Transverse colon (tissue), 4 donors: ENCODE measurements at regions not wholly inside any gene's neighbourhood (a gene's known extent, or its start where the extent isn't known, plus 50 kb on each side); places are given as distances from the start of the nearest gene placed in this dataset.

Source experiments
- DNase-seq: peaks from one replicate; pipeline ENCODE4 v3.0.0-alpha.2; 2019
- H3K27ac ChIP-seq, 4 donors: fragments of 200-600 bp; sonication (generic); 2 replicates each; pipeline ENCODE4 v1.5.1; 2016 to 2018; ENCODE audit warnings: inconsistent platforms in 4 of 4
- H3K27me3 ChIP-seq: fragments of 200-600 bp; sonication (generic); 2 replicates; pipeline ENCODE4 v1.5.1; 2017; ENCODE audit warnings: inconsistent platforms
- H3K36me3 ChIP-seq, 4 donors: fragments of 200-600 bp; sonication (generic); 2 replicates each; pipeline ENCODE4 v1.5.1; 2017 to 2019; ENCODE audit warnings: inconsistent platforms in 4 of 4
- H3K4me1 ChIP-seq, 4 donors: fragments of 200-600 bp; sonication (generic); 2 replicates each; pipeline ENCODE4 v1.5.1; 2017 to 2020; ENCODE audit warnings: inconsistent platforms in 4 of 4
- H3K4me3 ChIP-seq, 4 donors: fragments of 200-600 bp; sonication (generic); 1 replicate in 1 of 4; 2 replicates in 3 of 4; pipeline versions ENCODE4 v1.5.1 to v1.6.1; 2017 to 2019; ENCODE audit warnings: inconsistent platforms in 4 of 4
- H3K9me3 ChIP-seq, 2 donors: fragments of 200-600 bp; sonication (generic); 2 replicates each; pipeline ENCODE4 v1.5.1; 2017 to 2019; ENCODE audit warnings: inconsistent platforms in 2 of 2
- EP300 ChIP-seq: sonication (generic); formaldehyde crosslinking; IDR thresholded peaks from one replicate; pipeline ENCODE4 v1.6.1; 2017; ENCODE audit warnings: antibody characterized with exemption, low read depth
- POLR2A ChIP-seq: fragments of 450-650 bp; IDR thresholded peaks from one replicate; pipeline ENCODE4 v1.6.1; 2016; ENCODE audit warnings: antibody characterized with exemption, mild to moderate bottlenecking, moderate library complexity
- POLR2AphosphoS5 ChIP-seq, 3 donors: sonication (generic); formaldehyde crosslinking; IDR thresholded peaks; one replicate each; pipeline ENCODE4 v1.6.1; 2016; ENCODE audit warnings: antibody characterized with exemption in 3 of 3
- WGBS, 2 donors: methylation state at CpG; one replicate each; pipeline ENCODE4 v1.1.5; 2018; ENCODE audit warnings: low coverage in 1 of 2; 5-methylcytosine and 5-hydroxymethylcytosine counted together
- in situ Hi-C, 4 donors: fragments of 200-750 bp; cut with MboI; loops; one replicate each; pipeline versions ENCODE4 v1.15.0 to v1.15.1; 2017; ENCODE audit warnings: low sequenced_read_pairs in 3 of 4, low pct_ligation_motif_present in 1 of 4, low pct_unique_long_range_greater_than_20kb in 1 of 4
- intact Hi-C: fragments of 100-400 bp; cut with DNase I; formaldehyde crosslinking; loops from one replicate; pipeline ENCODE4 v1.15.1; 2023; ENCODE audit warnings: low total_unique reads
- TF ChIP-seq, protein P1 (sequence below), 5 experiments: fragments of 200-600 bp in 3 of 5; fragments of 450-650 bp in 2 of 5; sonication (generic) in 3 of 5; IDR thresholded peaks; 1 replicate in 2 of 5; 2 replicates in 3 of 5; pipeline ENCODE4 v1.5.1; 2016 to 2017; ENCODE audit warnings: antibody characterized with exemption in 5 of 5, inconsistent platforms in 3 of 5, mild to moderate bottlenecking in 2 of 5, moderate library complexity in 1 of 5

DNA sequence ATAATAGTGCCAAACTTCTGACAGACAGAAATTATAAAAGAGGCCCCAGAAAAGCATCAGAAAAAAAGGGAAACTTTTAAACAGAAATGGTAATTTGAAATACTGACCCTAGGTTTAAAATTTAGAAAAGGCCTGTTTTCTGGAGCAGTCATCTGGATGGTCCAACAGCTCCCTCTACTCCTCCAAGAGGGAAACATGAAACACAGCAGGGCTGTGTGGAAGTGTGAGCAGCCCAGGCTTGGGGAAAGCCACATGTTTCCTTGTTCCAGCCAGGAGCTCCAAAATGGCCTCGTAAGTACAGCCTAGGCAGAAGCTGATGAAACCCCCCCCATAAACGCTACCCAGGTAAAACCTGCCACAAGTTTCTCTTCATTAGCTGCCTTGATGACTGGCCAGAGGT is 499.3 kb upstream of the ADAMTS16 start:
- no peaks in the 10 kb centered on the region for H3K27me3 ChIP-seq
- no peaks in the 10 kb centered on the region for H3K4me1 ChIP-seq
- no peak overlapping the region for H3K4me3 ChIP-seq
- no peak overlapping the region for H3K27ac ChIP-seq
- H3K36me3 ChIP-seq = no peaks in the 10 kb centered on the region
- in situ Hi-C loops (no loop called here), intact Hi-C loops (no loop called here)
- peaks cover 0 to 4% of the 10 kb centered on the region in 2 donors for H3K9me3 ChIP-seq
- no peak for DNase-seq
- WGBS, 2 donors = 58% methylated on average over 2 of the region's 2 CpGs; no CpG with 5 or more reads in 1 of the 2 donors
- TF ChIP-seq, protein P1, sequence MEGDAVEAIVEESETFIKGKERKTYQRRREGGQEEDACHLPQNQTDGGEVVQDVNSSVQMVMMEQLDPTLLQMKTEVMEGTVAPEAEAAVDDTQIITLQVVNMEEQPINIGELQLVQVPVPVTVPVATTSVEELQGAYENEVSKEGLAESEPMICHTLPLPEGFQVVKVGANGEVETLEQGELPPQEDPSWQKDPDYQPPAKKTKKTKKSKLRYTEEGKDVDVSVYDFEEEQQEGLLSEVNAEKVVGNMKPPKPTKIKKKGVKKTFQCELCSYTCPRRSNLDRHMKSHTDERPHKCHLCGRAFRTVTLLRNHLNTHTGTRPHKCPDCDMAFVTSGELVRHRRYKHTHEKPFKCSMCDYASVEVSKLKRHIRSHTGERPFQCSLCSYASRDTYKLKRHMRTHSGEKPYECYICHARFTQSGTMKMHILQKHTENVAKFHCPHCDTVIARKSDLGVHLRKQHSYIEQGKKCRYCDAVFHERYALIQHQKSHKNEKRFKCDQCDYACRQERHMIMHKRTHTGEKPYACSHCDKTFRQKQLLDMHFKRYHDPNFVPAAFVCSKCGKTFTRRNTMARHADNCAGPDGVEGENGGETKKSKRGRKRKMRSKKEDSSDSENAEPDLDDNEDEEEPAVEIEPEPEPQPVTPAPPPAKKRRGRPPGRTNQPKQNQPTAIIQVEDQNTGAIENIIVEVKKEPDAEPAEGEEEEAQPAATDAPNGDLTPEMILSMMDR (IDR thresholded peaks at IDR 0.05) = no peak
- TF ChIP-seq POLR2A (no peak), EP300 (no peak), POLR2AphosphoS5 (IDR thresholded peaks at IDR 0.05) (no peak)

DNA sequence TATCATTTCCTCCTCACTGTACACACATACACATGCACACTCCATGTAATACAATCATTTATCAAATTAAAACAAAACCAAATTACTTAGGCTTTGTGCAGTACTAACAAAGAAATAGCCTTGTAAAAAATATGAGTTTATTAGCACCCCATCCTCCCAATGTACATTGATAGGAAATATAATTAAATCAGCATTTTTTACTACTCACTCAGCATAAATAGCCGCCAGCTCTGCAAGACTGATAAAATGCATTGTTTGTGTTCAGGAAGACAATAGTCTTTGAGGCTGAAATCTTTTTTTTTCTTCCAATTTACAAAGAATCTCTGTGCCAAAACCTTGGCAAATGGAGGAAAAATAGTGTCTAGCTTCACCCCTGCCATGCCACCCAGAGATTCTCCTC is 497.6 kb upstream of the ADAMTS16 start:
- Histone ChIP-seq H3K36me3 (no peaks in the 10 kb centered on the region), H3K4me1 (no peaks in the 10 kb centered on the region), H3K27me3 (no peaks in the 10 kb centered on the region), H3K27ac (no peak overlapping the region), H3K4me3 (no peak overlapping the region), H3K9me3 (peaks cover 0 to 4% of the 10 kb centered on the region in 2 donors)
- intact Hi-C loops (no loop called here), in situ Hi-C loops (no loop called here)
- TF ChIP-seq POLR2A (no peak), EP300 (no peak), POLR2AphosphoS5 (IDR thresholded peaks at IDR 0.05) (no peak)
- TF ChIP-seq, protein P1 (IDR thresholded peaks at IDR 0.05) = no peak
- no peak for DNase-seq
- 78 to 100% methylated on average over 1 of the region's 1 CpG for WGBS, 2 donors

GRCh38 chr5:4643190-4643589 is 496.9 kb upstream of the ADAMTS16 start:
- no peak for DNase-seq
- Histone ChIP-seq H3K27ac (no peak overlapping the region), H3K4me1 (no peaks in the 10 kb centered on the region), H3K27me3 (no peaks in the 10 kb centered on the region), H3K4me3 (no peak overlapping the region), H3K9me3 (peaks cover 0 to 4% of the 10 kb centered on the region in 2 donors), H3K36me3 (no peaks in the 10 kb centered on the region)
- in situ Hi-C loops = no loop called here
- 86 to 93% methylated on average over 1 to 2 of the region's 2 CpGs for WGBS, 2 donors
- TF ChIP-seq EP300 (no peak), POLR2A (no peak), POLR2AphosphoS5 (IDR thresholded peaks at IDR 0.05) (no peak)
- TF ChIP-seq, protein P1 (IDR thresholded peaks at IDR 0.05) = no peak
- intact Hi-C loops = no loop called here

DNA sequence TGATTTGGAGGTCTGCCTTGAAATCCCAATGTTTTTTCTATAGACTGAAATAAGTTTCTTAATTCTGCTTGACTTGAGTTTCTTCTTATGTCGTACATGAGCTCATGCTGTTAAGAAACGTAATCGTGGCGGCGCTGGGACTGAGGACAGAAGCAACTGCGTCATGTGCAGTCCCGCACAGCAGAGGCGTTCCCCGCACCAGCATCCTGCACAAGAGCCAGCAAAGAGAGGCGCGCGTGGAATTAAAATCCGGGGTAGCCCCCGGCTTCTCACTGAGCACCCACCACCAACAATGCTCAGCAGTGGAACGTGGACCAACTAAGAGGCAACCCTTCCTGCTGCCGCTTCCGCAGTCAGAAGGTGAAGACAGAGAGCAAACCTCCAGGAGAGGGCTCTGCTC is 496.2 kb upstream of the ADAMTS16 start:
- Histone ChIP-seq H3K9me3 (peaks cover 0 to 4% of the 10 kb centered on the region in 2 donors), H3K36me3 (no peaks in the 10 kb centered on the region), H3K4me3 (no peak overlapping the region), H3K27ac (no peak overlapping the region), H3K4me1 (no peaks in the 10 kb centered on the region), H3K27me3 (no peaks in the 10 kb centered on the region)
- no peak for DNase-seq
- TF ChIP-seq POLR2A (no peak), EP300 (no peak), POLR2AphosphoS5 (IDR thresholded peaks at IDR 0.05) (no peak)
- TF ChIP-seq, protein P1 (IDR thresholded peaks at IDR 0.05) = no peak
- intact Hi-C loops = no loop called here
- in situ Hi-C loops = no loop called here
- WGBS, 2 donors = 95% methylated on average over 17 of the region's 17 CpGs; no CpG with 5 or more reads in 1 of the 2 donors
